ENCODE measurements at regions not wholly inside any gene's neighbourhood (a gene's known extent, or its start where the extent isn't known, plus 50 kb on each side); places are given as distances from the start of the nearest gene placed in this dataset.

GRCh38 chr7:136122026-136122425 lies 144.9 kb upstream of the MTPN start:
- no peak for TF ChIP-seq CTCF (IDR thresholded peaks at IDR 0.05)
- no peak for TF ChIP-seq EZH2 (IDR thresholded peaks at IDR 0.05; ENCODE audit: borderline replicate concordance, insufficient read depth, low read depth, low read length, poor library complexity, severe bottlenecking)

All from B cell (primary cell).